ENCODE measurements at regions not wholly inside any gene's neighbourhood (a gene's known extent, or its start where the extent isn't known, plus 50 kb on each side); places are given as distances from the start of the nearest gene placed in this dataset.

DNA sequence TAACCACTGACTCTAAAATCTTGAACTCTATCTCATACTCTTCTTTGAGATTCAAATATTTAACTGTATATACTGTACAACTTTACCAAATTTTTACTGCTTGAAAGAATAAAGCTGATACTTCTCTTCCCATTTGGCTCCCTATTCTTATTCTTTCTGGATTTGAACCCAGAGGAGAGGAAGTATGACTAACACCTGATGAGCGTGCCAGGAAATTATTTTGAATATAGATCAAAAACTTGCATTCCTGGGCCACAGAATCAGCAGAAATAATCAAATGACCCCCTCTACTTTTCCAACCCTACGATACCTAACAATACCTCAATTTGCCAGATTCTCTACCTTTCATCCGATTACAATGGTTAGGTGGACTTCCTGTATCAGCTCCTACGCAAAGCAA, 285.8 kb downstream of the ISL1 start:
- Histone ChIP-seq H3K4me3 (no peak overlapping the region), H3K27ac (no peak overlapping the region), H3K27me3 (no peaks in the 10 kb centered on the region), H3K4me1 (no peaks in the 10 kb centered on the region), H3K9me3 (peaks cover 0 to 8% of the 10 kb centered on the region in 2 donors), H3K36me3 (no peaks in the 10 kb centered on the region)
- intact Hi-C loops (cut with DNase I), result no loop called here
- DNase-seq, result no peak
- TF ChIP-seq, protein P1, sequence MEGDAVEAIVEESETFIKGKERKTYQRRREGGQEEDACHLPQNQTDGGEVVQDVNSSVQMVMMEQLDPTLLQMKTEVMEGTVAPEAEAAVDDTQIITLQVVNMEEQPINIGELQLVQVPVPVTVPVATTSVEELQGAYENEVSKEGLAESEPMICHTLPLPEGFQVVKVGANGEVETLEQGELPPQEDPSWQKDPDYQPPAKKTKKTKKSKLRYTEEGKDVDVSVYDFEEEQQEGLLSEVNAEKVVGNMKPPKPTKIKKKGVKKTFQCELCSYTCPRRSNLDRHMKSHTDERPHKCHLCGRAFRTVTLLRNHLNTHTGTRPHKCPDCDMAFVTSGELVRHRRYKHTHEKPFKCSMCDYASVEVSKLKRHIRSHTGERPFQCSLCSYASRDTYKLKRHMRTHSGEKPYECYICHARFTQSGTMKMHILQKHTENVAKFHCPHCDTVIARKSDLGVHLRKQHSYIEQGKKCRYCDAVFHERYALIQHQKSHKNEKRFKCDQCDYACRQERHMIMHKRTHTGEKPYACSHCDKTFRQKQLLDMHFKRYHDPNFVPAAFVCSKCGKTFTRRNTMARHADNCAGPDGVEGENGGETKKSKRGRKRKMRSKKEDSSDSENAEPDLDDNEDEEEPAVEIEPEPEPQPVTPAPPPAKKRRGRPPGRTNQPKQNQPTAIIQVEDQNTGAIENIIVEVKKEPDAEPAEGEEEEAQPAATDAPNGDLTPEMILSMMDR (IDR thresholded peaks at IDR 0.05), result no peak
- no peak for ATAC-seq

DNA sequence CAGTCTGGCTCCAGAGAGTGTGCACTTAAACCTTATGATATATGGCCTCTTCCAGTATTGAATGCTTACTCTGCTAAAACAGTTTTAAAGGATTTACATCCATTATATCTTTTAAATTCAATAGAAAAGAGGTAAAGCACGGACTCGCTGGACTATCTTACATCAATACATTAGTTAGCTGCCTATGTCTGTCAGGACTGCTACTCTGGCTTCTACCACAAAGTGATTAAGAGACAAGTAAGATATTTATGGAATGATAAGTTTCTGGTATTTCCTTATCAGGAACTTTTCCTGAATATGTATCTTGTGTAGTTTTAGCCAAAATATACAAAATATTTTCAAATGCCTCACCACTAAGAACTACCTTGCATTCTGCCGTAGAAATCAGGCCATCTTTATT, 295.1 kb downstream of the ISL1 start:
- Histone ChIP-seq H3K27me3 (no peaks in the 10 kb centered on the region), H3K36me3 (no peaks in the 10 kb centered on the region), H3K9me3 (no peaks in the 10 kb centered on the region), H3K4me3 (no peak overlapping the region), H3K4me1 (no peaks in the 10 kb centered on the region), H3K27ac (no peak overlapping the region)
- ATAC-seq (no peak), DNase-seq (no peak)
- intact Hi-C loops (cut with DNase I), result no loop called here
- TF ChIP-seq, protein P1 (IDR thresholded peaks at IDR 0.05), result no peak

DNA sequence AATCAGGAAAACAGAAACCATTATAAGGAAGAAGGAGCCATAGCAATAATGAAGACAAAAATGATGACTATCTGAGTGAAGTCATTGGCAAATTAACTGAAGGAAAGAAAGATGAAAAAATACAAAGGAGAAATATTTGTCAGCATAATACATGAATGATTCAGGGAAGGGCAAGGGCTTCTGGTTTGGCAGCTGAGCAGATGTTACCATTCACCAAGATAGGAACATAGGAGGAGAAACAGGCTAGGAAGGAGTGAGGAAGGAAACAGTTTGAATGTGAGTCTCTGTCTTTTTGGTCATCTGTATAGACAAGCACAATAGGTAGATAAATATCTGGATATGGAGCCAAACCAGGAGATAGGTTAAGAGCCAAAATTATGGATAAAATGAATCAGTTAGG, 296.0 kb downstream of the ISL1 start:
- Histone ChIP-seq H3K36me3 (no peaks in the 10 kb centered on the region), H3K27me3 (no peaks in the 10 kb centered on the region), H3K27ac (no peak overlapping the region), H3K4me3 (no peak overlapping the region), H3K4me1 (no peaks in the 10 kb centered on the region), H3K9me3 (no peaks in the 10 kb centered on the region)
- intact Hi-C loops (cut with DNase I), result no loop called here
- ATAC-seq (no peak), DNase-seq (no peak)
- TF ChIP-seq, protein P1 (IDR thresholded peaks at IDR 0.05), result no peak

DNA sequence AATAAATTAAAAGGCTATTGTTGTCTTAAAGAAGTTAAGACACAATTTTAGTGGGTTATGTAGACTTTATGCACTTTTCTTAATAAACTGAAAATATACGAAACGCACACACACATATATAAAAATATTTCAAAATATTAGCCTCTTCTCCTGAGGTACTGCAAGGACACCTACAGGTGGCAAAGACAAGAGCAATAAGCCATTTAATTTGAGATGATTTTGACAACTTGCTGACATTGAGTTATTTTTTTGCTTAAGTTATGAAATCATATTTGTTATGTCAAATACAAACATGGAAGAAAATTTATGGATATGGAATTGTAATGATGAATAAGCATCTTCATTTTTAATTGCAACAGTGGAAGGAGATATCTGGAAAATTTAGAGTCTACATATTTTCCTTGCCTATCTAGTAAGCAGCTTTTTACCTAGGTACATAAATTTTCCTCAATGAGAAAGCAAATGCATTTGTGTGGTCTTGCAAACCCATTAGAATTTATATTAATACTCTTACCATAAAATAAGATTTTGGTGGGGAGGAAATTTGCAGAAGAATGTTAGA, 301.6 kb downstream of the ISL1 start:
- H3K36me3 ChIP-seq, result no peaks in the 10 kb centered on the region
- no peaks in the 10 kb centered on the region for H3K27me3 ChIP-seq
- intact Hi-C loops (cut with DNase I), result no loop called here
- ATAC-seq (no peak), DNase-seq (no peak)
- no peak overlapping the region for H3K27ac ChIP-seq
- no peak overlapping the region for H3K4me3 ChIP-seq
- no peaks in the 10 kb centered on the region for H3K9me3 ChIP-seq
- H3K4me1 ChIP-seq, result no peaks in the 10 kb centered on the region
- TF ChIP-seq, protein P1 (IDR thresholded peaks at IDR 0.05), result no peak

DNA sequence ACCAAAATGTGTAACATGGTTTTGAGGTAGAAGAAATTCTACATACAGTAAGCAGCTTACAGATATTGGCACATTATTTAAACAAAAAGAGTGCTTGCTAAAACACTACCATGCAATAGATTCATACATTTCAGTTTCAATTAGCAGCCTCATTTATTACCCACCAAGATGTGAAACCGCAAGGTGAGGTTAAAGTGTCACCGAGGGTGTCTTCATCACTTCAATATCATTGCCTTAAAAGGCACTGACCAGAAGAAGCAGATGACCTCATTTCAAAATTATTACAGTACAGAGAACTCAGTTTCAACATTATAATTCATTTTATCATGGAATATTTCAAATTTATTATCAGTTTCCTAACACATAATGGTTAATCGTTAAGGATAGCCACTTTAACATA, 302.2 kb downstream of the ISL1 start:
- no peak for DNase-seq
- TF ChIP-seq, protein P1 (IDR thresholded peaks at IDR 0.05), result no peak
- Histone ChIP-seq H3K27ac (no peak overlapping the region), H3K4me1 (no peaks in the 10 kb centered on the region), H3K4me3 (no peak overlapping the region), H3K36me3 (no peaks in the 10 kb centered on the region), H3K9me3 (no peaks in the 10 kb centered on the region), H3K27me3 (no peaks in the 10 kb centered on the region)
- ATAC-seq, result no peak
- intact Hi-C loops (cut with DNase I), result no loop called here
